Lung (tissue), 11 donors: ENCODE measurements at regions not wholly inside any gene's neighbourhood (a gene's known extent, or its start where the extent isn't known, plus 50 kb on each side); places are given as distances from the start of the nearest gene placed in this dataset.
A peak's percentile ranks its signal among the peaks of the same experiment; 100 is the strongest.

Experiments
- ATAC-seq: fragments of 200-7000 bp; cut with Tn5 transposase; one replicate; pipeline ENCODE4 v1.9.1; 2020; ENCODE audit warnings: moderate number of reproducible peaks; ENCODE audit not compliant: insufficient read depth, low FRiP score
- DNase-seq, 3 donors: peaks; one replicate each; pipeline ENCODE4 v3.0.0-alpha.2; 2013 to 2017
- H3K27ac ChIP-seq, 2 donors: one replicate each; pipeline ENCODE4 v1.5.1; 2013; ENCODE audit warnings: mild to moderate bottlenecking in 2 of 2, moderate library complexity in 2 of 2, control low read depth in 1 of 2, inconsistent platforms in 1 of 2, low read depth in 1 of 2, low read length in 1 of 2
- H3K27me3 ChIP-seq, 3 donors: one replicate each; pipeline ENCODE4 v1.5.1; 2013; ENCODE audit warnings: low read length in 2 of 3; ENCODE audit not compliant: control insufficient read depth in 3 of 3, insufficient read depth in 3 of 3
- H3K36me3 ChIP-seq, 4 donors: one replicate each; pipeline ENCODE4 v1.5.1; 2013; ENCODE audit warnings: low read length in 4 of 4, mild to moderate bottlenecking in 1 of 4, moderate library complexity in 1 of 4; ENCODE audit not compliant: control insufficient read depth in 4 of 4, insufficient read depth in 4 of 4
- H3K4me1 ChIP-seq, 5 donors: one replicate each; pipeline ENCODE4 v1.5.1; 2013; ENCODE audit warnings: low read length in 5 of 5, mild to moderate bottlenecking in 2 of 5, moderate library complexity in 1 of 5; ENCODE audit not compliant: control insufficient read depth in 5 of 5, insufficient read depth in 5 of 5
- H3K4me3 ChIP-seq: one replicate; pipeline ENCODE4 v1.5.1; 2013; ENCODE audit warnings: mild to moderate bottlenecking, control low read depth, moderate library complexity
- H3K9ac ChIP-seq, 2 donors: one replicate each; pipeline ENCODE4 v1.5.1; 2013; ENCODE audit warnings: low read length in 2 of 2, control low read depth in 1 of 2; ENCODE audit not compliant: insufficient read depth in 1 of 2
- H3K9me3 ChIP-seq, 4 donors: one replicate each; pipeline ENCODE4 v1.5.1; 2013; ENCODE audit warnings: low read length in 3 of 4, mild to moderate bottlenecking in 1 of 4, moderate library complexity in 1 of 4; ENCODE audit not compliant: control insufficient read depth in 4 of 4, insufficient read depth in 3 of 4
- CTCF ChIP-seq: IDR thresholded peaks from 2 replicates; pipeline ENCODE4 v1.5.1; 2012; ENCODE audit warnings: mild to moderate bottlenecking; ENCODE audit errors: control extremely low read depth, extremely low read depth
- WGBS, 2 donors: extraction: QIAGEN DNeasy Blood & Tissue Kit; methylation state at CpG; one replicate each; pipeline ENCODE4 v1.1.7; 2013; 5-methylcytosine and 5-hydroxymethylcytosine counted together
- donor health status: control.
- donor health status: control.
- donor health status: Bipolar disorder and iron deficiency.
- donor health status: healthy.
- donor health status: DM: yes; HTN: yes; CAD: no.

GRCh38 chr9:115498303-115498702, 380.3 kb upstream of the TNC start:
- H3K4me1 ChIP-seq = peaks cover 0 to 19% (median 0%) of the 10 kb centered on the region in 5 donors
- no peak for TF ChIP-seq CTCF
- no peaks in the 10 kb centered on the region for H3K36me3 ChIP-seq
- peak in 2 of 3 donors; percentile 33 to 60 for DNase-seq
- H3K27ac ChIP-seq = no peak overlapping the region
- ATAC-seq = no peak
- H3K27me3 ChIP-seq = no peaks in the 10 kb centered on the region
- no peaks in the 10 kb centered on the region for H3K9me3 ChIP-seq
- WGBS, 2 donors = 63 to 78% methylated on average over 4 of the region's 4 CpGs
- no peak overlapping the region for H3K4me3 ChIP-seq
- no peak overlapping the region for H3K9ac ChIP-seq

- no peak for ATAC-seq
- TF ChIP-seq CTCF = no peak
Measured at GRCh38 chr9:115507148-115507547, 389.2 kb upstream of the TNC start.

GRCh38 chr9:115513148-115513547, 395.2 kb upstream of the TNC start:
- ATAC-seq = no peak
- 73 to 86% methylated on average over 3 of the region's 3 CpGs for WGBS, 2 donors
- no peaks in the 10 kb centered on the region for H3K36me3 ChIP-seq
- no peak overlapping the region for H3K4me3 ChIP-seq
- no peak overlapping the region for H3K9ac ChIP-seq
- no peak for TF ChIP-seq CTCF
- no peaks in the 10 kb centered on the region for H3K9me3 ChIP-seq
- no peaks in the 10 kb centered on the region for H3K27me3 ChIP-seq
- H3K27ac ChIP-seq = no peak overlapping the region
- H3K4me1 ChIP-seq = peaks cover 0 to 7% (median 0%) of the 10 kb centered on the region in 5 donors
- no peak for DNase-seq

More at GRCh38 chr9:115507148-115507547, 389.2 kb upstream of the TNC start:
- Histone ChIP-seq H3K9ac (no peak overlapping the region), H3K4me3 (no peak overlapping the region), H3K9me3 (no peaks in the 10 kb centered on the region), H3K36me3 (no peaks in the 10 kb centered on the region), H3K27me3 (no peaks in the 10 kb centered on the region), H3K4me1 (no peaks in the 10 kb centered on the region), H3K27ac (no peak overlapping the region)
- no peak for DNase-seq

GRCh38 chr9:115514454-115514853, 396.5 kb upstream of the TNC start:
- H3K9ac ChIP-seq = no peak overlapping the region
- ATAC-seq (no peak), DNase-seq (no peak)
- H3K4me3 ChIP-seq = no peak overlapping the region
- H3K9me3 ChIP-seq = no peaks in the 10 kb centered on the region
- H3K36me3 ChIP-seq = no peaks in the 10 kb centered on the region
- H3K4me1 ChIP-seq = peaks cover 0 to 7% (median 0%) of the 10 kb centered on the region in 5 donors
- no peak overlapping the region for H3K27ac ChIP-seq
- TF ChIP-seq CTCF = no peak
- H3K27me3 ChIP-seq = no peaks in the 10 kb centered on the region
